Fibroblast of upper back skin (primary cell): ENCODE measurements at regions not wholly inside any gene's neighbourhood (a gene's known extent, or its start where the extent isn't known, plus 50 kb on each side); places are given as distances from the start of the nearest gene placed in this dataset.
A peak's percentile ranks its signal among the peaks of the same experiment; 100 is the strongest.
"Not testable (repeated sequence)": the region's sequence is repeated elsewhere in the genome, so short reads cannot be mapped to it uniquely, and the experiment has no call there.

Experiments used
- DNase-seq: peaks from one replicate; pipeline ENCODE4 v3.0.0-alpha.2; 2013

GRCh38 chr1:47523835-47524215 lies 86.0 kb downstream of the FOXD2 start:
- DNase-seq: no peak

GRCh38 chr1:47524272-47524671 lies 86.4 kb downstream of the FOXD2 start:
- no peak for DNase-seq

GRCh38 chr1:47527653-47528272 lies 89.9 kb downstream of the FOXD2 start:
- DNase-seq: peak; percentile 18

- DNase-seq: no peak
Measured at GRCh38 chr1:47529520-47530098, 91.8 kb downstream of the FOXD2 start.

- peak; percentile 95 for DNase-seq
Measured at GRCh38 chr1:47532921-47533792, 95.3 kb downstream of the FOXD2 start.

GRCh38 chr1:47533793-47534328 lies 96.0 kb downstream of the FOXD2 start:
- no peak for DNase-seq

- no peak for DNase-seq
Measured at GRCh38 chr1:47534436-47534835, 96.6 kb downstream of the FOXD2 start.

- no peak for DNase-seq
Measured at GRCh38 chr1:47536646-47537118, 98.8 kb downstream of the FOXD2 start.

- DNase-seq: no peak
Measured at GRCh38 chr1:47537268-47537667, 99.4 kb downstream of the FOXD2 start.

GRCh38 chr1:47537966-47538365 lies 100.1 kb downstream of the FOXD2 start:
- DNase-seq: no peak

GRCh38 chr1:47538530-47538929 lies 100.7 kb downstream of the FOXD2 start:
- DNase-seq: not testable (repeated sequence)

- DNase-seq: not testable (repeated sequence)
Measured at GRCh38 chr1:47541705-47542104, 103.9 kb downstream of the FOXD2 start.

- not testable (repeated sequence) for DNase-seq
Measured at GRCh38 chr1:47543089-47543488, 105.2 kb downstream of the FOXD2 start.

- no peak for DNase-seq
Measured at GRCh38 chr1:47545912-47546483, 108.2 kb downstream of the FOXD2 start.

GRCh38 chr1:47547753-47548573 lies 110.1 kb downstream of the FOXD2 start:
- peak; percentile 25 for DNase-seq

GRCh38 chr1:47548637-47549036 lies 110.8 kb downstream of the FOXD2 start:
- no peak for DNase-seq

GRCh38 chr1:47549532-47549931 lies 111.7 kb downstream of the FOXD2 start:
- no peak for DNase-seq

- no peak for DNase-seq
Measured at GRCh38 chr1:47550929-47551328, 113.1 kb downstream of the FOXD2 start.

GRCh38 chr1:47551971-47552528 lies 114.2 kb downstream of the FOXD2 start:
- no peak for DNase-seq

GRCh38 chr1:47554082-47554481 lies 116.2 kb downstream of the FOXD2 start:
- DNase-seq: no peak

GRCh38 chr1:47554901-47555300 lies 117.1 kb downstream of the FOXD2 start:
- peak; percentile 69 for DNase-seq

- DNase-seq: no peak
Measured at GRCh38 chr1:47555306-47555705, 117.5 kb downstream of the FOXD2 start.
